Suprapubic skin (tissue), 4 donors: ENCODE measurements at regions not wholly inside any gene's neighbourhood (a gene's known extent, or its start where the extent isn't known, plus 50 kb on each side); places are given as distances from the start of the nearest gene placed in this dataset.

ENCODE experiments used
- DNase-seq, 2 donors: peaks; one replicate each; pipeline ENCODE4 v3.0.0-alpha.2; 2019; ENCODE audit warnings: low spot score in 2 of 2
- H3K27ac ChIP-seq: fragments of 200-600 bp; sonication (generic); one replicate; pipeline ENCODE4 v1.5.1; 2019
- H3K27me3 ChIP-seq: fragments of 200-600 bp; sonication (generic); one replicate; pipeline ENCODE4 v1.5.1; 2019
- H3K36me3 ChIP-seq: fragments of 200-600 bp; sonication (generic); one replicate; pipeline ENCODE4 v1.5.1; 2019
- H3K4me1 ChIP-seq: fragments of 200-600 bp; sonication (generic); one replicate; pipeline ENCODE4 v1.5.1; 2019
- H3K4me3 ChIP-seq: fragments of 200-600 bp; sonication (generic); one replicate; pipeline ENCODE4 v1.5.1; 2019; ENCODE audit warnings: mild to moderate bottlenecking
- H3K9me3 ChIP-seq: fragments of 200-600 bp; sonication (generic); one replicate; pipeline ENCODE4 v1.5.1; 2019
- CTCF ChIP-seq, 2 donors: fragments of 200-600 bp in 1 of 2; fragments of 450-650 bp in 1 of 2; sonication (generic) in 1 of 2; IDR thresholded peaks; one replicate each; pipeline ENCODE4 v1.5.1; 2016 to 2019; ENCODE audit warnings: antibody characterized with exemption in 2 of 2, mild to moderate bottlenecking in 1 of 2, moderate library complexity in 1 of 2
- EP300 ChIP-seq: sonication (generic); formaldehyde crosslinking; IDR thresholded peaks from one replicate; pipeline ENCODE4 v1.6.1; 2017; ENCODE audit warnings: antibody characterized with exemption
- POLR2A ChIP-seq, 2 donors: fragments of 450-650 bp; IDR thresholded peaks; one replicate each; pipeline ENCODE4 v1.6.1; 2017; ENCODE audit warnings: antibody characterized with exemption in 2 of 2, mild to moderate bottlenecking in 2 of 2, moderate library complexity in 2 of 2
- POLR2AphosphoS5 ChIP-seq, 3 donors: sonication (generic); formaldehyde crosslinking; IDR thresholded peaks; one replicate each; pipeline ENCODE4 v1.6.1; 2017; ENCODE audit warnings: antibody characterized with exemption in 3 of 3
- WGBS: methylation state at CpG from one replicate; pipeline ENCODE4 v1.1.5; 2018; 5-methylcytosine and 5-hydroxymethylcytosine counted together

DNA sequence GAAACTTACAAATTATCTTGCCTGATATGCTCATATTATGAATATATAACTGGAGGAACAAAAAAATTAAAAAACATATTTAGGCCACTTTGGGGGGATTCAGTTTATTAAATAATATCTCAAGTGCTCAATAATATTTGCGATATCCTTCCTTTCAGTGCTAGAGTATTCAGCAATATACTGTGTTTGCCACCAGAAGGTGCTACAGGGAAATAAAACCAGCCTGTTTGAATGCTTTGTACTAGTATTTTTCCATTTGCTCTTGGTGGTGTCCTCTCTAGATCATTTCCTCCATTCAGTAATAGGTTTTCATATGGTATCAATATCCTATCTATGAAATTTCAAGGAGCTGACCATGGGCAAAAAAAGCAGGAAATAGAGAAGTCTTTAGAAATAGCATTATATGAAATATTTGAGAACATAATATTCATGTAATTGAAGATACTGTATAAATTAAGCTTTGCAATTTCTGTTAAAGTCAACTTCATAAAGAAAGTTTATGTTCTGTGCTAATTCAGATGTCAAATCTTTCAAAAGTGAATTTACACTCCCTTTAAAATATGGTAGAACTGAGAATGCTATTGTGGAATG is 106.2 kb upstream of the NAV3 start:
- no peak for DNase-seq
- TF ChIP-seq POLR2A (IDR thresholded peaks at IDR 0.05) (no peak), POLR2AphosphoS5 (IDR thresholded peaks at IDR 0.05) (no peak), CTCF (IDR thresholded peaks at IDR 0.05) (peak in 1 of 2 donors; percentile 26)
- no peaks in the 10 kb centered on the region for H3K36me3 ChIP-seq
- H3K9me3 ChIP-seq = no peaks in the 10 kb centered on the region
- WGBS = 61% methylated on average over 1 of the region's 1 CpG
- H3K4me1 ChIP-seq = peaks cover 9% of the 10 kb centered on the region
- no peak overlapping the region for H3K27ac ChIP-seq
- no peak overlapping the region for H3K4me3 ChIP-seq
- no peaks in the 10 kb centered on the region for H3K27me3 ChIP-seq

DNA sequence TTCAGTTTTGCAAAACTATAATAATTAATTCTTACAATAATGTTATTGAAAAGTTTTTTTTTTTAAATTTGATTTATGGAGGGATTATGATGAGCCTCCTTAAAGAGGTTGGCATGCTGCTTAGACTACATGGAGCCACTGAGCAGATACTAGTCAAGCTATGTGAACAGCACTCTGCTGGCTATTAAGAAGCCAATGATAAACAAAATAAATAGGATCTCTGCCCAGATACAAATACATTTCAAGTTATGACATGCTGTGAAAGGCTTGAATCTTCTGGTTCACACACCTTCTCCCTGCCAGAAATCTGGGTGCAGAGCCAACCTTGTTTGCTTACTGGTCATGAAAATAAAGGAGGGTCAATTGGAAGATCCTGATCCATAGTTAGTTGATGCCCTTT is 107.4 kb upstream of the NAV3 start:
- Histone ChIP-seq H3K27me3 (no peaks in the 10 kb centered on the region), H3K4me1 (peaks cover 9% of the 10 kb centered on the region), H3K27ac (no peak overlapping the region), H3K9me3 (no peaks in the 10 kb centered on the region), H3K36me3 (no peaks in the 10 kb centered on the region), H3K4me3 (no peak overlapping the region)
- no peak for TF ChIP-seq POLR2AphosphoS5 (IDR thresholded peaks at IDR 0.05)
- TF ChIP-seq POLR2A (IDR thresholded peaks at IDR 0.05) = no peak
- TF ChIP-seq CTCF (IDR thresholded peaks at IDR 0.05) = no peak
- TF ChIP-seq EP300 = no peak
- no peak for DNase-seq

DNA sequence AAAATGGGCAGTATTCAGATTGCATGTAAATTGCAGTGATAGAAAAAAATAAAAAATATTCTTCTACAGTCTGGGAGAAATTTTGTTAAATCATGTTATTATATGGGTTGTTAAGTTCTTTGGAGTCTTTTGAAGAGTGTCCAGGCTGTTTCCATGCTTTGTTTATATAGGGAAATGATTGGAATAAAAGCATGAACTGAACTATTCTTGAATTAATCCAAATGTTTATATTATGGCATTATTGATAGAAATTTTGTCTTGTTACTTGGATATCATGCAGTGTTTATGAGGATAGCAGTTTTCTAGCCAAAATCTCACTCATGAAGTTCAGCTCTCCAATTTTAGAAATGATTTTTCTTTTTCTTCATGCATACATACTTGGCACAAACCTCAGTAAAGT is 108.2 kb upstream of the NAV3 start:
- no peak for DNase-seq
- H3K9me3 ChIP-seq = no peaks in the 10 kb centered on the region
- peaks cover 9% of the 10 kb centered on the region for H3K4me1 ChIP-seq
- H3K36me3 ChIP-seq = no peaks in the 10 kb centered on the region
- H3K4me3 ChIP-seq = no peak overlapping the region
- no peak overlapping the region for H3K27ac ChIP-seq
- H3K27me3 ChIP-seq = no peaks in the 10 kb centered on the region
- no peak for TF ChIP-seq CTCF (IDR thresholded peaks at IDR 0.05)
- TF ChIP-seq POLR2A (IDR thresholded peaks at IDR 0.05) = no peak

DNA sequence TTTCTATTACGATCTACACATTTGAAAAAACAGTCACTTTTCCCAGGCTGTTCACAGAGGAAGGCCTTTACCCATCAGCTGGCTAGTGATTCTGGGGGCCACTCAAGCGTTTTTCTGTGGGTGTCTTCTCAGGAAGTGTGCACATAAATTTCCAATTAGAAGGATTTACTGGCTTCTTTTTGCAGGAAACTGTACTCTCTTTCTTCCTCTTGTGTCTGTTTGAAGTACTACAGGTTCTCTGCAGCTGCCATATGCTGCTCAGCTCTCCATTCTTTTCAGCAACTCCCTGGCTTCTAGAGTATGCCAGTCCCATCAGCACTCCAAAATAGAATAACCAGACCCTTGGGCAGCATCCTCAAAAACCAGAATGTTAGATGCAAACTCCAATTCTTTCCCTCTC is 110.4 kb upstream of the NAV3 start:
- Histone ChIP-seq H3K27ac (no peak overlapping the region), H3K36me3 (no peaks in the 10 kb centered on the region), H3K4me1 (peaks cover 9% of the 10 kb centered on the region), H3K27me3 (no peaks in the 10 kb centered on the region), H3K9me3 (no peaks in the 10 kb centered on the region), H3K4me3 (no peak overlapping the region)
- TF ChIP-seq EP300 (no peak), POLR2A (IDR thresholded peaks at IDR 0.05) (no peak), POLR2AphosphoS5 (IDR thresholded peaks at IDR 0.05) (no peak), CTCF (IDR thresholded peaks at IDR 0.05) (no peak)
- WGBS = 40% methylated on average over 2 of the region's 2 CpGs
- DNase-seq = no peak

DNA sequence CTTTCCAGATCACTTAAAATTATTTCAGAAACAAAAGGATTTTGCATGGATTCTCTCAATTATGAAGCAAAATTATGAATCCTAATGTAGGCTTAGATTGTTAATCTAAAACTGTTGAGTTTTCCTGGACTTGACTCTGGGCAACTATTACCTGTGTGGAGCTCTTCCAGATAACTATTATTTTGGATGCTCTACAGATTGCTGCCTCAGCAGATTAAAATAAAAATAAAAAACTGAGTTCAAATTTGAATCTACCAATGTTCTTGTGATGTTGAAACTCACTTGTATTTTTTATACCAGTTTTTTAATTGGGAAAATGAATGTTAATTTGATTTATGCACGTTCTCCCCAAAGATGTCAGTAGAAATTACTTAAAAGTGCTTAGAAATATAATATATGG is 120.5 kb upstream of the NAV3 start:
- TF ChIP-seq POLR2AphosphoS5 (IDR thresholded peaks at IDR 0.05) = no peak
- no peak for TF ChIP-seq EP300
- no peak for TF ChIP-seq CTCF (IDR thresholded peaks at IDR 0.05)
- Histone ChIP-seq H3K36me3 (no peaks in the 10 kb centered on the region), H3K27me3 (no peaks in the 10 kb centered on the region), H3K4me3 (no peak overlapping the region), H3K27ac (no peak overlapping the region), H3K9me3 (no peaks in the 10 kb centered on the region), H3K4me1 (no peaks in the 10 kb centered on the region)
- DNase-seq = no peak
- 52% methylated on average over 1 of the region's 1 CpG for WGBS
